NB4 (cell line): ENCODE measurements at regions not wholly inside any gene's neighbourhood (a gene's known extent, or its start where the extent isn't known, plus 50 kb on each side); places are given as distances from the start of the nearest gene placed in this dataset.

Experiments used
- MAX ChIP-seq: IDR thresholded peaks from 2 replicates; pipeline ENCODE4 v1.6.1; 2011; ENCODE audit warnings: low read depth, low read length
- MYC ChIP-seq: IDR thresholded peaks from 2 replicates; pipeline ENCODE4 v1.6.1; 2011; ENCODE audit warnings: low read depth, low read length
- POLR2A ChIP-seq: IDR thresholded peaks from 2 replicates; pipeline ENCODE4 v1.6.1; 2011; ENCODE audit warnings: mild to moderate bottlenecking; ENCODE audit not compliant: insufficient read length; ENCODE audit errors: extremely low read depth
- TF ChIP-seq, protein P1 (sequence below): IDR thresholded peaks from one replicate; pipeline ENCODE4 v1.5.1; 2012; ENCODE audit warnings: low read depth, low read length

- TF ChIP-seq POLR2A (no peak), MAX (no peak), MYC (no peak)
- TF ChIP-seq, protein P1, sequence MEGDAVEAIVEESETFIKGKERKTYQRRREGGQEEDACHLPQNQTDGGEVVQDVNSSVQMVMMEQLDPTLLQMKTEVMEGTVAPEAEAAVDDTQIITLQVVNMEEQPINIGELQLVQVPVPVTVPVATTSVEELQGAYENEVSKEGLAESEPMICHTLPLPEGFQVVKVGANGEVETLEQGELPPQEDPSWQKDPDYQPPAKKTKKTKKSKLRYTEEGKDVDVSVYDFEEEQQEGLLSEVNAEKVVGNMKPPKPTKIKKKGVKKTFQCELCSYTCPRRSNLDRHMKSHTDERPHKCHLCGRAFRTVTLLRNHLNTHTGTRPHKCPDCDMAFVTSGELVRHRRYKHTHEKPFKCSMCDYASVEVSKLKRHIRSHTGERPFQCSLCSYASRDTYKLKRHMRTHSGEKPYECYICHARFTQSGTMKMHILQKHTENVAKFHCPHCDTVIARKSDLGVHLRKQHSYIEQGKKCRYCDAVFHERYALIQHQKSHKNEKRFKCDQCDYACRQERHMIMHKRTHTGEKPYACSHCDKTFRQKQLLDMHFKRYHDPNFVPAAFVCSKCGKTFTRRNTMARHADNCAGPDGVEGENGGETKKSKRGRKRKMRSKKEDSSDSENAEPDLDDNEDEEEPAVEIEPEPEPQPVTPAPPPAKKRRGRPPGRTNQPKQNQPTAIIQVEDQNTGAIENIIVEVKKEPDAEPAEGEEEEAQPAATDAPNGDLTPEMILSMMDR: no peak
Measured at GRCh38 chr15:38701149-38701548, 136.5 kb upstream of the RASGRP1 start.
